ENCODE measurements at regions not wholly inside any gene's neighbourhood (a gene's known extent, or its start where the extent isn't known, plus 50 kb on each side); places are given as distances from the start of the nearest gene placed in this dataset.

DNA sequence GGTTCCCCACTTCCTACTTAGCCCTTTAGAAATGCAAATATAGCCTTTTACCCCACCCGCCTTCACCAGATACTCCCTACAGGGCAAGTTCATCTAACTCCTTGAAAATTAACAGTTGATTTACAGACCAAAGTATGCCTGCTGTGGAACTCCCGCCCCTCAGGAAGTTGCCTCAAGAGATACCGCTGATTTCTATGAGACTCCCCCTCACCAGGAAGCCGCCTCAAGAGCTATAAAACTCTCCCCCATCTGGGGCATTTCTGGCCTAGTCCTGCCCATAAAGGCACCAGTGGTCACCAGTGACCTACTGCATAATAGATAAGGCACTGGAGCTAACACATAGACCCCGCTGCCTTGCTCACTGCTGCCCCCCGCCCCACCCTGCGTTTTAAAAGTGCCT, 201.7 kb upstream of the UBL3 start:
- TF ChIP-seq, protein P1, sequence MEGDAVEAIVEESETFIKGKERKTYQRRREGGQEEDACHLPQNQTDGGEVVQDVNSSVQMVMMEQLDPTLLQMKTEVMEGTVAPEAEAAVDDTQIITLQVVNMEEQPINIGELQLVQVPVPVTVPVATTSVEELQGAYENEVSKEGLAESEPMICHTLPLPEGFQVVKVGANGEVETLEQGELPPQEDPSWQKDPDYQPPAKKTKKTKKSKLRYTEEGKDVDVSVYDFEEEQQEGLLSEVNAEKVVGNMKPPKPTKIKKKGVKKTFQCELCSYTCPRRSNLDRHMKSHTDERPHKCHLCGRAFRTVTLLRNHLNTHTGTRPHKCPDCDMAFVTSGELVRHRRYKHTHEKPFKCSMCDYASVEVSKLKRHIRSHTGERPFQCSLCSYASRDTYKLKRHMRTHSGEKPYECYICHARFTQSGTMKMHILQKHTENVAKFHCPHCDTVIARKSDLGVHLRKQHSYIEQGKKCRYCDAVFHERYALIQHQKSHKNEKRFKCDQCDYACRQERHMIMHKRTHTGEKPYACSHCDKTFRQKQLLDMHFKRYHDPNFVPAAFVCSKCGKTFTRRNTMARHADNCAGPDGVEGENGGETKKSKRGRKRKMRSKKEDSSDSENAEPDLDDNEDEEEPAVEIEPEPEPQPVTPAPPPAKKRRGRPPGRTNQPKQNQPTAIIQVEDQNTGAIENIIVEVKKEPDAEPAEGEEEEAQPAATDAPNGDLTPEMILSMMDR (IDR thresholded peaks at IDR 0.05; ENCODE audit: borderline replicate concordance, extremely low read depth, insufficient read depth) = no peak
- Histone ChIP-seq H3K27me3 (ENCODE audit: control insufficient read depth, insufficient read depth, low read length) (no peaks in the 10 kb centered on the region), H3K4me3 (ENCODE audit: low read length in 3 of 3) (no peak overlapping the region), H3K4me1 (ENCODE audit: control insufficient read depth in 2 of 3, insufficient read depth in 2 of 3, low read depth in 1 of 3, low read length in 3 of 3) (no peaks in the 10 kb centered on the region), H3K27ac (ENCODE audit: low read depth in 2 of 2, low read length in 2 of 2) (no peak overlapping the region), H3K36me3 (ENCODE audit: control insufficient read depth in 2 of 3, insufficient read depth in 3 of 3, low read length in 3 of 3) (no peaks in the 10 kb centered on the region), H3K9ac (ENCODE audit: low read length in 3 of 3) (no peak overlapping the region), H3K9me3 (ENCODE audit: control insufficient read depth in 2 of 3, insufficient read depth in 1 of 3, low read length in 3 of 3) (no peaks in the 10 kb centered on the region)
- intact Hi-C loops (cut with DNase I) = no loop called here
- DNase-seq (peak in 3 of 5 donors; percentile 52 to 69 (median 68)), FAIRE-seq (no peak)

DNA sequence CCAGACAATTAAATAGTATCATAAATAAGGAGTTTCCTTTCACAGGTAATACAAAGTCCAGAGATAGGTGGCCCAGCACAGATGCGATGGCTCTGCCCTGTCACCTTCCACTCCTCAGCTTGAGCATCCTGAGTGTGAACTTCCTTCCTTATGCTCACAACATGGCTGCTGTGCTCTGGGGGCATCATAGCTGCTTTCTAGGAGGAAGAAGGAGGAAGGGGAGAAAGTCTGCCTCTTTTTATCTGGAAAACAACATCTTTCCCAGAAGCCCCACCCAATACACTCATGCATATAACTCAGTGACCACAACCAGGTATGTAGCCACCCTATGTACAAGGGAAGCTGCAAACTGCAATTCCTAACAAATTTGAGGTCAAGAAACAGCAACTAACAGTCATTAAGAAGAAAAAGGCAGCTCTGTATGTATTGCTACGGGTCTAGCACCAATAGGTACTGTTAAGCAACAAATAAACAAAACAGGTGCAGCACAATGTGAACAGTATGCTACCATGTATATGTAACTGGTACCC, 201.2 kb upstream of the UBL3 start:
- no peak overlapping the region for H3K27ac ChIP-seq (ENCODE audit: low read depth in 2 of 2, low read length in 2 of 2)
- DNase-seq = no peak
- intact Hi-C loops (cut with DNase I) = no loop called here
- H3K9ac ChIP-seq (ENCODE audit: low read length in 3 of 3) = no peak overlapping the region
- TF ChIP-seq, protein P1 (IDR thresholded peaks at IDR 0.05; ENCODE audit: borderline replicate concordance, extremely low read depth, insufficient read depth) = no peak
- H3K36me3 ChIP-seq (ENCODE audit: control insufficient read depth in 2 of 3, insufficient read depth in 3 of 3, low read length in 3 of 3) = no peaks in the 10 kb centered on the region
- H3K9me3 ChIP-seq (ENCODE audit: control insufficient read depth in 2 of 3, insufficient read depth in 1 of 3, low read length in 3 of 3) = no peaks in the 10 kb centered on the region
- H3K4me1 ChIP-seq (ENCODE audit: control insufficient read depth in 2 of 3, insufficient read depth in 2 of 3, low read depth in 1 of 3, low read length in 3 of 3) = no peaks in the 10 kb centered on the region
- H3K27me3 ChIP-seq (ENCODE audit: control insufficient read depth, insufficient read depth, low read length) = no peaks in the 10 kb centered on the region
- no peak for FAIRE-seq
- H3K4me3 ChIP-seq (ENCODE audit: low read length in 3 of 3) = no peak overlapping the region

DNA sequence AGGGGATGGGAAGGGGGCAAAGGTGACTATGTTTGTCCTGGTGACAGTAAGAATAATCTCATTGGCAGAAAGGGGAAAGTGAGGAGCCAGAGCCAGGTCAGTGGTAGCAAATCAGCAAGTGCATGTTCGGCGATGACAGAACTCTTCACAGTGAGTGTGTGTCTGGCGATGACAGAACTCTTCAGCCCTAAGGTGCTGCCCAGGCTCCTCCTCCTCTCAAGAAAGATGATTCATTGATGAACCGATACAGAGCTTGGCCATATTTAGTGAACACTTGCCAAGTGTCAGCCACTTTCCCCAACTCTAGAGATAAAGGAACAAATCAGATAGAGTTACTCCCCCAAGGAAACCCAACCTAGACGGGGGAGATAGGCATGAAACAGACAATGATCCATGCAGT, 199.3 kb upstream of the UBL3 start:
- H3K4me3 ChIP-seq (ENCODE audit: low read length in 3 of 3) = no peak overlapping the region
- no peak overlapping the region for H3K9ac ChIP-seq (ENCODE audit: low read length in 3 of 3)
- intact Hi-C loops (cut with DNase I) = no loop called here
- no peaks in the 10 kb centered on the region for H3K36me3 ChIP-seq (ENCODE audit: control insufficient read depth in 2 of 3, insufficient read depth in 3 of 3, low read length in 3 of 3)
- TF ChIP-seq, protein P1 (IDR thresholded peaks at IDR 0.05; ENCODE audit: borderline replicate concordance, extremely low read depth, insufficient read depth) = no peak
- H3K9me3 ChIP-seq (ENCODE audit: control insufficient read depth in 2 of 3, insufficient read depth in 1 of 3, low read length in 3 of 3) = no peaks in the 10 kb centered on the region
- no peak for DNase-seq
- H3K27ac ChIP-seq (ENCODE audit: low read depth in 2 of 2, low read length in 2 of 2) = no peak overlapping the region
- FAIRE-seq = no peak
- no peaks in the 10 kb centered on the region for H3K27me3 ChIP-seq (ENCODE audit: control insufficient read depth, insufficient read depth, low read length)
- no peaks in the 10 kb centered on the region for H3K4me1 ChIP-seq (ENCODE audit: control insufficient read depth in 2 of 3, insufficient read depth in 2 of 3, low read depth in 1 of 3, low read length in 3 of 3)

Measured in kidney (tissue), 13 donors.